ENCODE measurements at regions not wholly inside any gene's neighbourhood (a gene's known extent, or its start where the extent isn't known, plus 50 kb on each side); places are given as distances from the start of the nearest gene placed in this dataset.

DNA sequence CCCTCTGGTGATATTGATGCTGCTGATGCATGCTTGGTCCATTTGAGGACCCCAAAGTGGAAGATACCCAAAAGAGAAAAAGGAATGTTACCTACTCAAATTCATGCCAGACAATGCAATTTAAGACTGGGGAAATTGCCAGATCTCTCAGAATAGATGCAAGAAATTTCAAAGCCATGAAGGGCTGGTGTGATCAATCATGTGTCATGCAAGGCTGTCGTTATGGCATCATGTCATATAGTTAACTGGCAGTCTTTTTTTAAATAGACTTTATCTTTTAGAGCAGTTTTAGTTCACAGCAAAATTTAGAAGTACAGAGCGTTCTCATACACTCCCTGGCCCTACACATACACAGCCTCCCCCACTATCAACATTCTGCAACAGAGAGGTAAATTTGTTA is 53.1 kb upstream of the ABHD2 start:
- TF ChIP-seq NR2C2 (IDR thresholded peaks at IDR 0.05; ENCODE audit: borderline replicate concordance, control insufficient read depth, insufficient read length, low read depth) (no peak), SREBF2 (IDR thresholded peaks at IDR 0.05; ENCODE audit: low read length) (no peak), HDGF (IDR thresholded peaks at IDR 0.05) (no peak)

All from GM12878 (cell line).